GM06990 (cell line): ENCODE measurements at regions not wholly inside any gene's neighbourhood (a gene's known extent, or its start where the extent isn't known, plus 50 kb on each side); places are given as distances from the start of the nearest gene placed in this dataset.
A peak's percentile ranks its signal among the peaks of the same experiment; 100 is the strongest.

Experiments
- DNase-seq: peaks from one replicate; pipeline ENCODE4 v3.0.0-alpha.2; 2011; ENCODE audit not compliant: insufficient read length; ENCODE audit errors: extremely low read depth
- H3K27me3 ChIP-seq: replicated peaks from 2 replicates; pipeline ENCODE4 v1.6.0; 2011; ENCODE audit warnings: low read length; ENCODE audit not compliant: control insufficient read depth, insufficient read depth
- H3K36me3 ChIP-seq: 2 replicates; pipeline ENCODE4 v1.5.1; 2011; ENCODE audit warnings: low read length; ENCODE audit not compliant: control insufficient read depth, insufficient read depth
- H3K4me3 ChIP-seq: replicated peaks from 2 replicates; pipeline ENCODE4 v1.5.1; 2011; ENCODE audit warnings: low read depth, mild to moderate bottlenecking, control low read depth, low read length
- TF ChIP-seq, protein P1 (sequence below): IDR thresholded peaks from 2 replicates; pipeline ENCODE4 v1.5.1; 2011; ENCODE audit warnings: low read length, control low read depth, mild to moderate bottlenecking, inconsistent platforms; ENCODE audit not compliant: insufficient read depth, poor library complexity, severe bottlenecking

DNA sequence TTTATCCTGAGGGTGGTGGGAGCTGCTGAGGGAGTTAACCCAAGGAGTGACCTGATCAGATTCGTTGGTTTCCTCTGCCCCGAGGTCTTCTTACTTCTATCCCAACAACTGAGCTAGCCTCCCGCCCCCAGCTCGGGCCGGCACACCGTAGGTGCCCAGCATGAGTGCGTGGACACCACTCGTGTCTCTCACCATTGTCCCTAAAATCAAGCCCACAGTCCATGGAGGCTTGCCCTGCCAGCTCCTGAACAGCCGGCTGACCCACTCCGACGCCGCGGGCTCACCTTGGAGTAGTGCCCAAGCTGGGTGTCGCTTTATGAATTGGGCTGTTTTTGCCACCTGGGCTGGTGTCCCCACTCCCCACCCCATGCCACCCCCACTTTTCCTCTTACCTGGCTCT lies 59.0 kb upstream of the CCDC167 start:
- Histone ChIP-seq H3K4me3 (no peak overlapping the region), H3K36me3 (peaks cover 4% of the 10 kb centered on the region), H3K27me3 (no peaks in the 10 kb centered on the region)
- DNase-seq: no peak
- TF ChIP-seq, protein P1, sequence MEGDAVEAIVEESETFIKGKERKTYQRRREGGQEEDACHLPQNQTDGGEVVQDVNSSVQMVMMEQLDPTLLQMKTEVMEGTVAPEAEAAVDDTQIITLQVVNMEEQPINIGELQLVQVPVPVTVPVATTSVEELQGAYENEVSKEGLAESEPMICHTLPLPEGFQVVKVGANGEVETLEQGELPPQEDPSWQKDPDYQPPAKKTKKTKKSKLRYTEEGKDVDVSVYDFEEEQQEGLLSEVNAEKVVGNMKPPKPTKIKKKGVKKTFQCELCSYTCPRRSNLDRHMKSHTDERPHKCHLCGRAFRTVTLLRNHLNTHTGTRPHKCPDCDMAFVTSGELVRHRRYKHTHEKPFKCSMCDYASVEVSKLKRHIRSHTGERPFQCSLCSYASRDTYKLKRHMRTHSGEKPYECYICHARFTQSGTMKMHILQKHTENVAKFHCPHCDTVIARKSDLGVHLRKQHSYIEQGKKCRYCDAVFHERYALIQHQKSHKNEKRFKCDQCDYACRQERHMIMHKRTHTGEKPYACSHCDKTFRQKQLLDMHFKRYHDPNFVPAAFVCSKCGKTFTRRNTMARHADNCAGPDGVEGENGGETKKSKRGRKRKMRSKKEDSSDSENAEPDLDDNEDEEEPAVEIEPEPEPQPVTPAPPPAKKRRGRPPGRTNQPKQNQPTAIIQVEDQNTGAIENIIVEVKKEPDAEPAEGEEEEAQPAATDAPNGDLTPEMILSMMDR: no peak

DNA sequence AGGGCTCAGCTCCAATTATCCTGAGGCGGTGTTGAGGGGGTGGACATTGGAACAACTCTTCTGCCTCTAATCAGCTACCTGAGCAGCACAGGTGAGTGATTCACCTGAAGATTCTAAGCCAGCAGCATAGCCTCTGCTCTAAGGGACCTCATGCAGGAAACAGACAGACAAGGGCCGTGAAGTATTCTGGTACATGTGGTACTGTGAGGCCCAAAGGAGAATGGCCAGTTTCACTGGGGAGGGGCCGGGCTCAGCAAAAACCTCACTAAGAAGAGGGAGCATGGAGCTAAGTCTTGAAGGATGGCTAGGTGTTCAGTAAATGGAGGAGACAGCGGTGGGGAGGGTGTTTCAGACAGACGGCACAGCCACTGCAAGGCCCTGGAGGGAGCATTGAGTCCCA lies 58.5 kb upstream of the CCDC167 start:
- no peak for DNase-seq
- Histone ChIP-seq H3K4me3 (no peak overlapping the region; the same call in 1 of the 2 replicates), H3K36me3 (peaks cover 4% of the 10 kb centered on the region), H3K27me3 (no peaks in the 10 kb centered on the region)
- TF ChIP-seq, protein P1: no peak

DNA sequence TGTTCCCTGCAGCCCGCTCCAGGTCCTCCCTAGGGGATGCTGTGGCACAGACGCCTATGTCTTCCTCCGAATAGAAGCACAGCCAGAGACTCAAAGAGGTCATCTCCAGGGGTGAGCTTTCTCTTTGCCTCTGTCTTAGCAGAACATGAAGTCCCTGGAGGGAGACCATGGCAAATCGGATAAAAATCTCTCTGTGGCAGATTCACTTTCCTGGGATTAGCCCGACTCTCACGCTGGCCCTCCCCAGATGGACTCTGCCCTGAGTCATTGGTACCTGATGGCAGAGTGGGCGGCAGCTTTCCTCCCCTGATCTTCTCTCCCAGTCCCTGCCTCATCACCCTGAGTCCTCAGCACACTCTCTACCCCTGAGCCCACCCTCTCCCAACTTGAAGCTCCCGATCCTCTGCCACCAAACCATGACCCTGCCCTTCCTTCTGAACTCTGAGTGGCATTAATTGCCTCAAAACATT lies 58.0 kb upstream of the CCDC167 start:
- no peak for DNase-seq

DNA sequence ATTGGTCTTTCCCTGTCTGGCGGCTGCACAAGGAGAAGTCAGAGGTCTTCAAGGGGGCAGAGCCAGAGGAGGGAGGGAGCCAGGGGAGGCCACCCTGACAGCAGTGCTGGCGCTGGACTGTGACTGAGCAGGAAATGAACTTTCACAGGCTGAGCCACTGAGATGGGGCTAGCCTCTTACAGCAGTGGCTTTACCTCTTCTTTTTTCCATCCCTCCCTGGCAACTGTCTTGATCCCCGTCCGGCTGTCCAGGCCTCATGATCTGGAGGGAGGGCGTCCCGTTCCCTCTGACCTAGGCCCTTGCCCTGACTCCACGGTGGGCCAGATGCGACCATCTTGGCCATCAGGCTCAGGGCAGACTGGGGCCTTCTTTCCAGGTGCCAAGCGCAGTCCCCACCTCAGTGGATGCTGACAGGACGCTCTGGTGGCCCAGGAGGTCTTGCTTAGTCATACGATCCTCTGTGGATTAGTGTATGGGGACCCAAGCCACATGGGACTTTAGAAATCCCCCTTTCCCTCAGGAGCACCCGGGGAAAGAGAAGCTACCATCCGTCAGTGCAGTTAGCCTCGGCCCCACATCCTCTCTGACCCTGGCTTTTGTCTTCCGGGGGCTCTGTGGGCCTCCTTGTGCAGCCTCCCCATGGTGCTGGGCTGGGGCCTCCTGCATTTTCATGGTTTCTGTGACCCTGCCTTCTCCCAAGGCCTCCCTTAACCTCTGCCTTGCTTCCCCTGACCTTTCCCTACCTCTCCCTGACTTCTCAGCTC lies 57.4 kb upstream of the CCDC167 start:
- H3K4me3 ChIP-seq: peak overlapping the region; percentile 38
- H3K27me3 ChIP-seq: no peaks in the 10 kb centered on the region
- H3K36me3 ChIP-seq: peaks cover 4% of the 10 kb centered on the region
- peak; percentile 80 for DNase-seq
- TF ChIP-seq, protein P1: no peak

More for the DNA sequence above, 58.0 kb upstream of the CCDC167 start:
- Histone ChIP-seq H3K27me3 (no peaks in the 10 kb centered on the region), H3K4me3 (peak overlapping the region; percentile 0), H3K36me3 (peaks cover 4% of the 10 kb centered on the region)
- TF ChIP-seq, protein P1: no peak

DNA sequence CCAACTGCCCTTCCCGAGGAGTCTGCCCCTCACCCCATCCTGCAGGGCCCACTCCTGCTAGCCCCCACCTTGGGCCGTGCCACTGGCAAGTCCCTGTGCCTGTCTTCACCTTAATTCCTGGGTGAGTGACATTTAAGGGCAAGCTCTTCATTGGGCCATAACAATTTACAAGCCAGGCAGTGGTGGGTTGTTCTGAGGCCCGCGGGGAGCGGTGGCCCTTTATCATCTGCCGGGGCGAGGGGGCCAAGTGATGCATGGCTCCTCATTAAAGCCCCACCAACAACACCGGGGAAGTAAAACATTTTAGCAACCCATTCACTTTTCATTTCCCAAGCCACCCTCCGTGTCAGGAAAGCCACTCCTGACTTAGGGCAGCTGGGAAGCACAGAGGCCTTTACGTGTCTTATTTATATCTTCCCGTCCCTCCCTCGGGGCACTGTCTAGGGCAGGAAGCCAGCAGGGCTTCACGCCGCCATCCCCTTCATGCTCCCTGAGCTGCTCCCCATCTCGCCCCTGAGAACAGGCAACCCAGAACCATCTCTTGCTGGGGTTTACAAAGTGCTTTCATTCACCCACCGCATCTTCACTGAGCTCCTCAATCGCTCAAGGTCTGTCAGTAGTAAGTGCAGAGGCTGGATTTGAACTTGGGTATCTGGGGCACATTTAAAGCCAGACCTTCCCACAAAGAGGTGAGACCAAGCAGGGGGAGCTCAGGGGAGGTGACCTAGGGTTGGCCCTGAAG lies 55.5 kb upstream of the CCDC167 start:
- DNase-seq: peak; percentile 76
- Histone ChIP-seq H3K4me3 (peak overlapping the region; percentile 70), H3K27me3 (no peaks in the 10 kb centered on the region), H3K36me3 (peaks cover 4% of the 10 kb centered on the region)
- TF ChIP-seq, protein P1: no peak
